HG02623 (cell line): ENCODE measurements at regions not wholly inside any gene's neighbourhood (a gene's known extent, or its start where the extent isn't known, plus 50 kb on each side); places are given as distances from the start of the nearest gene placed in this dataset.
"Not testable (repeated sequence)": the region's sequence is repeated elsewhere in the genome, so short reads cannot be mapped to it uniquely, and the experiment has no call there.

ENCODE experiments used
- ATAC-seq: cut with Tn5 transposase; IDR thresholded peaks from one replicate; pipeline ENCODE4 v1.9.1; 2021; ENCODE audit warnings: moderate library complexity; ENCODE audit not compliant: unreplicated experiment

GRCh38 chr2:144027593-144027992, 492.3 kb downstream of the ZEB2 start:
- ATAC-seq = no peak

DNA sequence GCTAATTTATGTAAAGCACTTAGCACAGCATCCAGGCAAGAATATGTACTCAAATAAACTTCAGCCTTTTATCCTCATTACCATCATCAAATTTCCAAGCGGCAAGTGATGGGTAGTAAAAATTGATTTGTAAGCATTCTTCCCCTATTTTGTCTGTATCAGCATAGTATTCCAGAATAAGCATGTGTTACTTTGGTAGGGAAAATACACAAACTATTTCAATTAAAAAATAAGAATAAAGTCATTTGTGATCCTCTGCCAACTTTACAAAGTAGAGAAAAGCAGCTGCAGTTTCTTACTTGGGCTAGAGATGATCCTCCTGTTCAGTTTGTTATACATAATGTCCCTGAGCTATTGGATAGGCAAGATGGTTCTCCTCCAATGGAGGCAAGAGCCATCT, 493.2 kb downstream of the ZEB2 start:
- ATAC-seq = no peak

DNA sequence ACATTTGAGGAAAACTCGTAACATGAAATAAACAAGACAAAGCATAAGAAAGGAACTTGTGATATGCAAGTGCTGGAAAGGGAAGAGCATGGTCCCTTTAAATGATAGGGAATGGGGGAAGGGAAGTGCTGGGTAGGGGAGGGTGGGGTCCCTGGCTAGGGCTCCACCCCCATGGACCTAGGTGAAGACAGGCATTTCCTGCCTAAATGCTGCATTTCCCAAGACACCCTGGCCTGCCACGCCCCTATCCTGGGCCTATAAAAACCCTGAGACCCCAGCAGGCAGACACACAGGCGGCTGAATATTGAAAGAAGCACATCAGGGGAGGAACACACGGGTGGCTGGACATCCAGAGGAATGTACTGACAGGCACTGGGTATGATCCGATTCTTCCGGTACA, 499.9 kb downstream of the ZEB2 start:
- ATAC-seq = no peak

DNA sequence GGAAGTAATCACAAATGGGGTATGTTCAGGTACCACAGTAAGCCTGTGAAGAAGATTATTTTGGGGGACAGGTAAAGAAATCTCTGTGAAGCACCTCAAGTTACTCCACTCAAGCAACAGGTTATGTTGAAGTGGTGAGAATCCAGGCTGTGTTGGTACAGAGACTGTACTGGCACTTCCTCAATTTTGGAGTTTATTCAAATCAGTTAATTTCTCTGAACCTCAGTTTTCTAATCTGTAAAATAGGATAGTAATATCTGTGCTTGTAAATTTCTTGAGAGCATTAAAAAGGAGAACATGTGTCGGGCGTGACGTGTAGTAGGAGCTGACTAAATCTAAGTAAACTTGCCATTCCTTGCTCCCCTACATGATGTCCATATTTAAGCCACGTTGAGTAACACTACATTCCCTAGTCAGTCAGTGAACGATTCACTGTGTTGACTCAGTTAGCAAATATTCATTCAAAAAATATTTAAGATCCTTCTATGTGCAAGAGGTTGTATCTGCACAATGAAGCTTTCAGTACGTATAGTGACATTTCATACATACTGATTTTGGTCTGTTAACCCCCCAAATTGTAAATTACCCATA, 504.2 kb downstream of the ZEB2 start:
- no peak for ATAC-seq

DNA sequence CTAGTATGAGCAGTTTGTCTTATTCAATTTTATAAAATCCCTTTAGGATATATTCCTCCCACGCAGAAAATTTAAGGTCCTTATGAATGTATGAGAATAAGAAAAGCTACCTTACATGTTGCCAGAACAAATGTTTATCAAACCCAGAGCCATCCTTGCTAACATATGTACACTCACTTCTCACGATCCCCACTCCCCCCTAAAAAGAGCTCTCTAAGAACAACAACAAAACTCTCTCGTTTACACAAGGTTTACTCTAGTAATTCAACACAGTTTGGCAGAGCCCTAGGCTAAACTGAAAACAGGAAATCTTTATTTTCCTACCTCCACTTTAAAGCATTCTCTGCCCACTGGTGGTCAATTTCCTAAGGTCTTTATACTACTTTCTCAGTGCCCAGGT, 504.9 kb downstream of the ZEB2 start:
- no peak for ATAC-seq

DNA sequence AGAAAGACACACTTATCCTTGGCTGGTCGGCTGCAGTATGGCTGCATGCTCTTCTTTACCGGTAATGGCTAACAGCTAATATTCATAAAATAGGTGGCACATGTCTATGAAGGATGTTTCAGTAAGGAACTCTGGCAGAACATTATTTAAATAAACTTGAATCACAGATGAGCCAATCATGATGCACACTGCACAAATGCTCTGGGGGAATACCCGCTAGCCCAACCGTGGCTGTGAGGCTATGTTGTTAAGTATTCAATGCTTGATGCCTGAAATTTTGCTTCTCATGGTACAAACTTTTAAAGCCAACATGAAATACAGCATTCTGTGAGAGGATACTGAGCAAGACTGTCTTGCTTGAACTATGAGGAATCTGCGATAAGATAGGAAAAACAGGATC, 505.8 kb downstream of the ZEB2 start:
- ATAC-seq = no peak

DNA sequence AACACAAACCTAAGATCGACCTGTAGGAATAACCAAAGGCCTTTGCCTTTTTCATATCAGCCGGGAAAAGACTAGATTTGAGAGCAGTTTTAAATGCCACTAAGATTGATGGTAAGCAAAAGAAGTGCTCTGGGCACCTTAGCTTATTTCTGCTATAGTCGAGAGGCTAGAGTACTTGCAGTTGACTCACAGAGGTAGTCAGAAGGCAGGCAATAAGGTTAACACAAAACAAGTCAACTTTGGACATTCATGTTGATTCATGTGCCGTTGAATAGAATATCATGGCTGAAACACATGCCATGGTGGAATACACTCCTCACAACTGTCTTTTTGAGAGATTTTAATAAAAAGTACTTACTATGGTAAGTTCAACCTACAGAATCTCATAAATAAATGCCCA, 507.6 kb downstream of the ZEB2 start:
- ATAC-seq = no peak

DNA sequence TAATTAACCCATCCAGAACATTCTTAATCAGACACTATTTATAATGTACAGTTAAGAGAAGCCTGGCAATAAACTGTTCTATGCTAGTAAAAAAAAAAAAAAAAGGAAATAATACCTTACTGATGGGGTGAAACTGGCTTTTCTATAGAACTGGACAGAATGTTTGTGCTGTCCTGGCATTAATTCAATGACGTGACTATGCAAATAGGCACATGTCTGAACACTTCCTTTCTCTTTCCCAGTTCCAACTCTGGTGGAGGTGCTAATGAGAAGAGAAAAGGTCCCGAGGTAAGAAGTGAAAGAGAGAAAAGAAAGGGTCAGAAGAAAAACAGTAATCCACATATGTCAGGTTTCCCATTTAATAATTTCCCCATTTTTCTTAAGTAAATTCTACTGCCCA, 508.4 kb downstream of the ZEB2 start:
- no peak for ATAC-seq

DNA sequence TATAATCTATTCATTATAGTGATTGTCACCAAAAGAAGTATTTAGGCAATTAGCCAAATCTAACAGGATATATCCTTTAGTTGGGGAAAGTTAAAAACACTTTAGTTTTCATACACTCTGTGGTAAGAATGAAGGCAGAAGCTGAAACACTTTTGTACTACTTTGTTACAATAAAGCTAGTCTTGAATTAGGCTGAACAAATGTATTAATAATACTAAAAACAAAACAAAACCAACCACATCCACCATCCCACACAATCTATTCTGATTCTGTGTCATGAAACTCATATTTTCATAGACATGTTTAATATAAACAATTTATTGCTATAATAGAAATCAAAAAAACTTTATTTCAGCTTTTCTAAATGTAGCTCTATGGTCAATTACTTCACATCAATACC, 508.8 kb downstream of the ZEB2 start:
- ATAC-seq = no peak

GRCh38 chr2:144010096-144010836, 509.7 kb downstream of the ZEB2 start:
- ATAC-seq = no peak

DNA sequence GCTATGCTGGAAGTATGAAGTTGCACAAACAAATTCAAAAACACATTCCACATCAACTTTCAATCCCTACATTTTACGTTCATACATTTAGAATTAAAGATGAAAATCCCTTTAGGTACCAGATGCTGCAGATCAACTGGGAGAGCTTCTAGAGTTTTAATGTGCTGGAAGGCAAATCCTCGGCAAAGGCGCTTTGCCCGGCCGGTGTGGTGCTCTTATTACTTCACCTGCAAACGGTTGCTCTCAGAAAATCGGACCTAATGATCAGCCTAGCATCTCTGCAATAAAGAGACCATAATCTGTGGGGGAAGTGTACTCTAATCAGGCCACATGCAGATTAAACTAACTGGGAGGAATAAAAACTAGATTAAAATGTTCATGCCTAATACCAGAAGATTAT, 513.8 kb downstream of the ZEB2 start:
- ATAC-seq = no peak

GRCh38 chr2:144004742-144005141, 515.2 kb downstream of the ZEB2 start:
- no peak for ATAC-seq

- ATAC-seq = no peak
Measured at GRCh38 chr2:144003460-144004075, 516.4 kb downstream of the ZEB2 start.

GRCh38 chr2:143996974-143997373, 522.9 kb downstream of the ZEB2 start:
- no peak for ATAC-seq

GRCh38 chr2:143994961-143995360, 525.0 kb downstream of the ZEB2 start:
- ATAC-seq = no peak

DNA sequence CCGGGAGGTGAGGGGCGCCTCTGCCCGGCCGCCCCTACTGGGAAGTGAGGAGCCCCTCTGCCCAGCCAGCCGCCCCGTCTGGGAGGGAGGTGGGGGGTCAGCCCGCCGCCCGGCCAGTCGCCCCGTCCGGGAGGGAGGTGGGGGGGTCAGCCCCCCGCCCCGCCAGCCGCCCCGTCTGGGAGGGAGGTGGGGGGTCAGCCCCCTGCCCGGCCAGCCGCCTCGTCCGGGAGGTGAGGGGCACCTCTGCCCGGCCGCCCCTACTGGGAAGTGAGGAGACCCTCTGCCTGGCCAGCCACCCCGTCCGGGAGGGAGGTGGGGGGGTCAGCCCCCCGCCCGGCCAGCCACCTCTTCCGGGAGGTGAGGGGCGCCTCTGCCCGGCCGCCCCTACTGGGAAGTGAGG, 528.3 kb downstream of the ZEB2 start:
- ATAC-seq = not testable (repeated sequence)

- no peak for ATAC-seq
Measured at GRCh38 chr2:143988082-143988481, 531.8 kb downstream of the ZEB2 start.

DNA sequence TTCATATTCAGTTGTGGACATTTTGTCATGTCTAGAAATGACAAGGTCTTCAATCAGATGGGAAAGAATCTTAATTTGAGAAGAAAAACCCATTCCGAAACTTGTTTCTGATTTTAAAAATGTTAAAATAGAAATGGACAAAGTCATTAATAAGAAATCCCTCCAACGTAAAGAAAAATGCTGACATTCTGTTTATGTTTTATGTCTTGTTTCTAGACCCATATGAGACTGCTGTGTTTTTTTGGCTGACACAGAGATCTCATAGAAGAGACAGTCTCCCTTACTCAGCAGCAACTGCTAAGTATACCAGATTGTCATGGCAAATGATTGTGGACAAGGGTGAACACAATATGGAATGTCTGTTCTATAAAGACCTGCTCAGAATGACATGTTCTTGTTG, 538.5 kb downstream of the ZEB2 start:
- ATAC-seq = no peak

GRCh38 chr2:143977356-143977755, 542.6 kb downstream of the ZEB2 start:
- ATAC-seq = no peak

GRCh38 chr2:143975216-143975615, 544.7 kb downstream of the ZEB2 start:
- no peak for ATAC-seq

DNA sequence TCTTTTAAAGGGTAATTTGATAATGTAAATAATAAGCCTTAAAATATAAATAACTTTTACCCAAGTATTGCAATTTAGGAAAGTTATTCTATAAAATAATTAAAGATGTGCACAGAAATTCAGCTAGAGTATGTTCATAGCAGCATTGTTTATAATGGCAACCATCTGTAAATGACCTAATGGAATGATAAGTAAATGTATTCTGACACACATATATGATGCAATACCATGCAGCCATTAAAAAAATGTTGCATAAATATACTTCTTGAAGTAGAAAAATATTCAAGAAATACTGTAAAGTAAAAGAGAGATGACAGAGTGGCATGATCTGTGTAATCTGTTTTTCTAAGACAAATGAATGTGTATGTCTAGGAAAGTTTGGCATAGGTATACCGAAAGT, 545.7 kb downstream of the ZEB2 start:
- ATAC-seq = no peak

GRCh38 chr2:143968860-143969259, 551.1 kb downstream of the ZEB2 start:
- ATAC-seq = no peak
